HL-60/S4 treated with retinoic acid at 250 ng/mL for 4 days and 3 days (cell line): ENCODE measurements at regions not wholly inside any gene's neighbourhood (a gene's known extent, or its start where the extent isn't known, plus 50 kb on each side); places are given as distances from the start of the nearest gene placed in this dataset.
"Not testable (repeated sequence)": the region's sequence is repeated elsewhere in the genome, so short reads cannot be mapped to it uniquely, and the experiment has no call there.

Experiments
- in situ Hi-C: fragments of 300-500 bp; cut with MboI; formaldehyde crosslinking; loops from 2 replicates; pipeline ENCODE4 v1.7.0; 2022; ENCODE audit warnings: low sequenced_read_pairs

GRCh38 chr6:71197267-71197666 is 91.3 kb upstream of the OGFRL1 start:
- in situ Hi-C loops: no loop called here

DNA sequence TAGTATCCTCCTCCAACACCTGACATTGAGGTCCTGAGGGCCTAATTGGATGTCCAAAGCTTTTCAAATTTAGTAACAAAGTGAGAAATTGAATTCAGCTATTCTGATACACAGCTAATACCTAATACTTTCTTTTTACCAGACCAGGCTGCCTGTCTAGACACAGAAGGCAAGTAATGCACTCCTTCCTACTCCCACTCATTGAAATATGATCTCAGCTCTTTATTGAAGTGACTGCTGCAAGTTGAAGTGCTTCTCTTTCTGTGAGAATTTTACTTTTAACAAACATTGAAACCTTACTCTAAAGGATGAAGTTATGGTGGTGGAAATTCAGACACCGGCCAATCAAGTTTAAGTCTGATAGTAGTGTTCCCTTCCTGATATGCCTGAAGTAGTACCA is 90.8 kb upstream of the OGFRL1 start:
- in situ Hi-C loops: no loop called here

- in situ Hi-C loops: no loop called here
Measured at GRCh38 chr6:71198908-71199307, 89.7 kb upstream of the OGFRL1 start.

DNA sequence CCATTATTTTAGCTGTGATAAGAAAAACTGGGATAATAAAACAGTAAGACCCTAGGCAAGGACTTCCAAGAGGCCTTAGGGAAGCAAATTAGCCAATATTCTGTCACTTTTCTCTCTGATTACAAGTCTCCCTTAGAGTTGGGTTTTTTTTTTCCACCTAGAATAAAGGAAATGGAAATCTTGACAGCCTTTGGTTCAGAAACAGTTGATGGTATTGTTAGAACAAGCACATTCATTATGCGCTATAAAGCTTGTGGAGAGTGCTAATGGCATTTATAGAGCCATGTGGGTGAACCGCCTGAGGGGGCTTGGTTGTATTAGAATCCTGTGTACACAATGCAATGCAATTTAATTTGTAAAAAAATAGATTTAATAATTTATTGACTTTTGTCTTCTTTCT is 88.9 kb upstream of the OGFRL1 start:
- in situ Hi-C loops: no loop called here

DNA sequence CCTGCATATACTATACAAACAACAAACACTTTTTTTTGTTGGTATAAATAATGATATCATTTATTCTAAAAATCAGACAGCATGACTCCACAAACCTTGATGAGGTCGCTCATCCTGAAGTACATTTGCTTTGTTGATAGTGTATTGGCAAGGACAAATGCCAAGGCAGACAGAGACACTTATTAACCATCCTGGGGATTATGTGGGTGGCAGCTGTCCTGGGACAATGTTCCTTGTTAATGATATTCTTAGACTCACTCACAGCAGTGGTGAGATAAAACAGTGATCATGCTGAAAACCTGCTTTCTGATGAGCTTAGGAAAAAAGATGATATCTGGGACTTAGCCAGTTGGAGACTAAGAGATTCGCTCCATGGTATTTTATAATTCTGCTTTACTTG is 85.4 kb upstream of the OGFRL1 start:
- in situ Hi-C loops: no loop called here

DNA sequence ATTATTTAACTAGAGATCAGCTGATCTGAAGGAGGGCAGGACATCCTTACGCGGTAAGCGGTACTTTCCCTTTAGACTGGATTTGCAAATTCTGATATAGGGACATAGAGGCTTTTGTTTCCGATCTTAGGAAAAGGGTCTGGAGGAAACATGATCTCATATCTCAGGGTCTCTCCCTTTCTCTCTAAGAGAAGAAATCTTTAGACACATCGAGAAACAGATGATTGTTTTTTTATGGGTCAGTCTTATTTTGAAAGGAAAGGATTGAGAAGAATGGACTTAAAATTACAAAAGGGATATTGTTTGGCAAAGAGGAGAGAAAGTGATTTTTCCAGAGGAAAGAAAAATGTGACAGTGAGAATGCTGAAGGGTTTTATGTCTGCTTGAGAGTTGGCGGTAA is 83.9 kb upstream of the OGFRL1 start:
- in situ Hi-C loops: no loop called here

DNA sequence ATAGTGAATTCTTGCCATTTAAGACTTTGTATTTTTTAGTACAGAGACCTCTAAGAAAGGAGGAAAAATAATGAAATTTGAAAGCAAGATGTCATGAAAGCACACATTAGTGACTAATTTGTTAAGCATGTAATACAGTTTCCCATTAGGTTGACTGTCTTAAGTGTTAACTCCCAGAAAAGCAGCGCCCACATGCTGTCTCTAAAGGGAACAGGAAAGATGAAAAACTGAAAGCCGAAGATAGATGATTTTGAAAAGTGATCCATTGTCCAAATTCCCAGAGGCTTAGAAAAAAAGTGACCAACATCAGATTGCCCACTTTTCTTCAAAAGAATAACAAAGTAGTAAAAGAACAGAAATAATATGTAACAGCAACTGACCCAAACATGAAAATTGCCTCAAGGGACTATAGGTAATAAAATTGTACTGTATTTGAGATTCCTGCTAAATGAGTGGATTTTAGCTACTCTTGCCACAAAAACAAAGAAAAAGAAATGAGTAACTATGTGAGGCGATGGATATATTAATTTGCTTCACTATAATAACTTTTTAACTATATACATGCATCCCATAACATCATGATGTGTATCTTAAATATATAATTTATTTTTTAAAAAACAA is 83.2 kb upstream of the OGFRL1 start:
- in situ Hi-C loops: no loop called here

DNA sequence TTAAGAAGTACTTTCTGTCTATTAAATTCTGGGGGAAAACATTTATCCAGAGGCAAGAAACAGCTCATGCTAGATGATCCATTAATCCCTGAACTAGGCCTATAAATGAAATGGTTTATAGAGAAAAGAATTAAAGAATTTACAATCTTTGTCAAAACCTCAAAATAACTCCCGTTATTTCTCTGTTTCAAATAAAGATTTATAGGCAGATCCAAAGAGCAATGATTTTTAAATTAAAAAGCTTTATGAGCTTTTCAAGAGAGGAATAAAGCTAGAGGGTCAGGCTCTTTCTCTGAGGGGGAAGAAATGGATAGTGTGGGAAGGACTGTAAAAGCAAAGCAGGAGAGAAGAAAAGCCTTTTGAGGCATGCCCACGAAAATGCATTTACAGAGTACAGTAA is 82.5 kb upstream of the OGFRL1 start:
- in situ Hi-C loops: no loop called here

DNA sequence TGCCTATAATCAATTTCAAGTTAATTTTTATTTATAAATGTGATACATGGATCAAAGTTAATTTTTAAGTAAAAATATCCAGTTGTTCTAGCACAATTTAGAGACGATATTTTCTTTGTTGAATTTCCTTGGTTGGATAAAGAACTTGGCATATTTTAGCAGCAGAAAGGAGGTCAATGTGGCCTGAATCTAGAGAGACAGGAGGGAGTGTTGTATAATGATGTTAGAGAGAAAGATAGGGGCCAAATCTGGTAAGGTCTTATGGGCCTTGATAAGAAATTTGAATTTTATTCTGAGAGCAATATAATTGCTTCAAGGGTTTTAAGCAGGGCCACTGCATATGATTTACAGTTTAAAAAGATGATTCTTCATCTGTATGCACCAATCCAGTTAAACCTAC is 79.4 kb upstream of the OGFRL1 start:
- in situ Hi-C loops: no loop called here

GRCh38 chr6:71209626-71210025 is 79.0 kb upstream of the OGFRL1 start:
- in situ Hi-C loops: no loop called here

GRCh38 chr6:71211799-71212198 is 76.8 kb upstream of the OGFRL1 start:
- in situ Hi-C loops: no loop called here

DNA sequence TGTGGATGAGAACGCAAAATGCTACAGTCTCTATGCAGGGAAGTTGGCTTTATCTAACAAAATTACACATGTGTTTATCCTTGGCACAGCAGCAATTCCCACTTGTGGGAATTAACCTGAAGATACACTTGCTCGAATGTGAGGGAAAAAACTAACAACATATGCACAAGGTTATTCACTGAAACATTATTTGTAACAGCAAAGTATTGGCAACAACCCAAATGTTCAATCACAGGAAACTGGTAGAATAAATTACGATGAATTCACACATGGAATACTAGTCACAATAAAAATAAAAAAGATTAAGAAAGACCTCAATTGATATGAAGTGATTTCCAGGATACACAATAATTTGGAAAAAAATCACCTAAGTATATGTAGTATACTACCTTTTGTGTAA is 68.1 kb upstream of the OGFRL1 start:
- in situ Hi-C loops: no loop called here

DNA sequence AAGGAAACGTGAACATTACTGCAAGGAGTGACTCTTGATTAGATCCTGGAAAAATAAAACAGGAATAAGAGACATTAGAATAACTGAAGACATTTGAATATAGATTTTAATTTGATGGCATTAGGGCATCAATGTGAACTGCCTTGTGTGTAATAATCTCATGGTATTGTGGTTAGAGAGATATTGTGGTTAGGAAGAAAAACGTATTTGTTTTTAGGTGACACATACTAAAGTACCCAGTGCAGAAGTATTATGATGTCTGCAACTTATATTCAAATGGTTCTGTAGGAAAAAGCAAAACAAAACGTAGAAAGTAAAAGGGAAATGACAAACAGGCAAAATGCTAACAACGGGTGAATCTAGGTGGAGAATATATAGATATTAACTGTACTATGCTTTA is 65.9 kb upstream of the OGFRL1 start:
- in situ Hi-C loops: no loop called here

DNA sequence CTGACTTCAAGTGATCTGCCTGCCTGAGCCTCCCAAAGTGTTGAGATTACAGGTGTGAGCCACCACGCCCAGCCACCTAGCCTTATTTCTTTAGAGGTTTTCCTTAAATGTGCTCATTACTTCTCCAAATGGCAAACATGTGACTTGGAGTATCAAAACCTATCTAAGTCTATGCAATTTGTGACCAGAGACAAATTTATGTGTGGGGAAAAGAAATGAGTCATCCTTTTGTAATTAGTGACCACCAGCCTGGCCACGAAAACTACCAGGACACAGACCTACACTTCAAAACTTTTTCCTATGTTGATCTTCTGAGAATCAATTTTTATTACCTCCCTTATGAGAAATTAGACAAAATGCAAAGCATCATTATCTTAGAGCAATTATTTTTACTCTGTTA is 64.6 kb upstream of the OGFRL1 start:
- in situ Hi-C loops: no loop called here

GRCh38 chr6:71226151-71226550 is 62.5 kb upstream of the OGFRL1 start:
- in situ Hi-C loops: no loop called here

DNA sequence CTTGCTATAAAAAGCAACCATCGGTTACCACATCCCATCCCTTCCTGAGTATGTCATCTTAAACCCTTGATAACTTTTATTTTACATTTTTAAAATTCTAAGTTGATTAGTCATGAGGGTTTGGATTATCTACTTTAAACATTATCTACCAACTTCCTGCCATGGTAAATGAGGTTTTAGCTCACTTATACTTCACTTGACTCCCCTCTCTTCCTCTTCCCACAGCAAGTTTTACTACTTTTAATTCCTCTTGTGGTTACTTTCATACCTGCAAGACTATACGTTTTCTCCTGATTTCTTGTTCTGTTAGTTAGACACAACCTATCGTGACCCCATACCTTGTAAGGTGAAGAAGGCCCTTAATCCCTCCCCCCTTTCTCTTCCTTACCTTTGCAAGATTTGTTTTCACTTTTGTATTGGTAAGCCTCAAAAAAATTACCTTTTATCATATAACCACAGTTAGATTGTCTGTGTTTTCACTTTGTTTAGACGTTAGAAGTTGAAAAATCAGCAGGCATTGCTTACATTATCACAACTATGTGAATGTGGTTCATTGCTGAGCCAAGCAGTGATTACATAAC is 60.1 kb upstream of the OGFRL1 start:
- in situ Hi-C loops: no loop called here

DNA sequence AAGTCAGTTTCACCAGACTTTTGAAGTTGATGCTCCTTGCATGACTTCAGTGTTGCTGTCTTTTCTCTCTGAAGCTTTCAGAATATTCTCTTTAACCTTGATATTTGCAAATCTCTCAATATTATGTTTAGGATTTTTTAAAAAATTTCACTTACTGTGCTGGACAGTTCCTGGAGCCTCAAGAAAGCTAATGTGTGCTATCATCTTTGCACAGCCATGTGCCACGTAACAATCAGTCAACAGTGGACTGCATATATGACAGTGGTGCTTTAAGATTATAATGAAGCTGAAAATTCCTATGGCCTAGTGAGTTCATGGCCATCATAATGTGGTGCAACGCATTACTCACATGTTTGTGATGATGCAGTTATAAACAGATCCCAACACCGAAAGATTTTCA is 59.1 kb upstream of the OGFRL1 start:
- in situ Hi-C loops: no loop called here

GRCh38 chr6:71232890-71233289 is 55.7 kb upstream of the OGFRL1 start:
- in situ Hi-C loops: not testable (repeated sequence)

- in situ Hi-C loops: no loop called here
Measured at GRCh38 chr6:71236926-71237434, 51.6 kb upstream of the OGFRL1 start.

DNA sequence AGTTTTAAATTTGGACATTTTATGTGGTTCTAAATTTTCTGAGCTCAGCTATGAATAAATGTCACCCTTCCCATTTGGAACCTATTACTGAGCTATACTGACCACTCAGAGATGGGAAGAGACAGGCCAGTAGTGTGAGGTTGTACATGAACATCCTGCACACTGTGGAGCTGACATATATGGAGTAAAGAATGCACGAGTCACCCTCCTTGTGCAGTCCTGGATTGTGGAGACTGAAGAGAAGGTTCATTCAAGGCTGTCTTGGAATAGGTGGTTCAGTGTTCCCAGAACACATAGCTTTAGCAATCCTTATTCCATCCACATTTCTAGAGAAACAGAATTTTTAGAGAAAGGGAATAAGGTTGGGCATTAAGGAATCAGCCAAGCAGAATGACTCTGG is 50.3 kb upstream of the OGFRL1 start:
- in situ Hi-C loops: no loop called here
